HG03066 (cell line): ENCODE measurements at regions not wholly inside any gene's neighbourhood (a gene's known extent, or its start where the extent isn't known, plus 50 kb on each side); places are given as distances from the start of the nearest gene placed in this dataset.
"Not testable (repeated sequence)": the region's sequence is repeated elsewhere in the genome, so short reads cannot be mapped to it uniquely, and the experiment has no call there.

Experiments
- ATAC-seq: cut with Tn5 transposase; IDR thresholded peaks from one replicate; pipeline ENCODE4 v1.9.1; 2021; ENCODE audit warnings: low read depth; ENCODE audit not compliant: unreplicated experiment

DNA sequence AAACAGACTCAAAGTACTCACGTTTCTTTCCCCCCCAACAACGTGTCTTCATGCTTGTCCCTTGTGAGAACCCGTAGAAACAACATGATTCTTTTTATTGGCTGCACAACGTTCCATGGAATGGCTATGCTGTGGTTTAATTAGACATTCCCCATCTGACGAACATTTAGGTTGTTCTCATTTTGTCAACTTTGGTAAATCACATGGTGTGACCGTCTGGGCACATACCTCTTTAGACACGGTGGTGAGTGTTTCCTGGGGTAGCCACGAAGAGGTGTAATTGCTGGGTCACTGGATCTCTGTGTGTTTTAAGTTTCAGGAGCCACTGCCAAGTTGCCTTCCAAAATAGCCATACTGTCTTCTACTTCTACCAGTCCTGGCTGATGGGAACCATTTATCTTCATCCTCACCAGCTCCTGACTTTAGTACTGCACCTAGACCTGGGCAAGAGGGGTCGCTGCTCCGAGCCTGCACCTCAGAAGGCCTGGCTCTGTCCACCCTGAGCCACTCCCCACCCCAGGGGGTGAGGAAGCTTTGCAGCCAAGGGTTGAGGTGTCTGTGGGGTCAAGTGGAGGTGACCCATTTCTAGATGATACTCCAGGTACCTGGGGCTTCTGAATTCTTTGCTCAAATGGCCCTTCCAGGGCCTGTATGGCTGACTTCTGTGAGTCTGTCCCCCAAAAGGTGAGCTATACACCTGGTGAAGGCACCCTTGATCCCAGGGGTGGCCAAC, 84.7 kb downstream of the IRX5 start:
- no peak for ATAC-seq

DNA sequence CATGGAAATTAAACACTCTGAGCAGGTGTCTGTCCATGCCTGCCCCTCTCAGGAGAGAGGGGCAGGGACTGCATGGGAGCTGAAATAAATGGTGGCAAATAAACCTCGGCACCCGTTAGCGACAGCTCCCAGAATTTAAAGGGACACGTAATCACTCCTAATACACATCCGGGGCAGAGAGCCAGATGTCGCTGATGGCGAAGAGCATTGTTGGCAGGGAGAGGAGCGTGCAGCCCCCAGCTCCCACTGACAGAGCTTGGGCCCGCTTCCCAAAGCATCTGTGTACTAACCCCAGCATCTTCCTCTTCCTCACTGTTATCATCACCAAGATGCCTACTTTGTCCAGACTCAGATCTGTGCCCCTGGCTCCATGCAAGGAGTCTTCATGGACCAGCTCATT, 85.8 kb downstream of the IRX5 start:
- no peak for ATAC-seq

- ATAC-seq: no peak
Observed at GRCh38 chr16:55017321-55017720, 86.7 kb downstream of the IRX5 start.

DNA sequence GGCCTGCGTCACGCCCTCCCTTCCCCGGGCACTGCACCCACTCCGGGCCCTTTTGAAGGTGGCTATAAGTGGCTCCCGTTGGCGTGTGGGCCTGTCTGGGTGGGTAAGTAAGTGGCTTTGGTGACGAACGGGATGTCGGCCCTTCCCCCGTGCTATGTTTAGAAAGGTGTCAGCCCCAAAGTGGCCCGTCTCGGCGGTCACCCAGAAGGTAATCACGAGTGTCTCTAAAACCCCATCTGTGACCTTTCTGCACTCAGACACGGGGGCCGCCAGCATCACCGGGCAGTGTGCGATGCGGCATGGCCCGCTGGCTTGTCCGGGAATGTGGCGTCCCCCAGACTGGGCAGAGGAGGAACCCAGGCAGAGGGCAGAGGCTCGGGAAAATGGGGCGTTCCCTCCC, 88.2 kb downstream of the IRX5 start:
- no peak for ATAC-seq

- no peak for ATAC-seq
Observed at GRCh38 chr16:55019419-55020131, 88.9 kb downstream of the IRX5 start.

- ATAC-seq: no peak
Observed at GRCh38 chr16:55021595-55022475, 91.2 kb downstream of the IRX5 start.

GRCh38 chr16:55027260-55027659, 96.6 kb downstream of the IRX5 start:
- not testable (repeated sequence) for ATAC-seq

- ATAC-seq: no peak
Observed at GRCh38 chr16:55029509-55029908, 98.8 kb downstream of the IRX5 start.

- ATAC-seq: no peak
Observed at GRCh38 chr16:55030944-55031343, 100.3 kb downstream of the IRX5 start.

- ATAC-seq: no peak
Observed at GRCh38 chr16:55031481-55031880, 100.8 kb downstream of the IRX5 start.

DNA sequence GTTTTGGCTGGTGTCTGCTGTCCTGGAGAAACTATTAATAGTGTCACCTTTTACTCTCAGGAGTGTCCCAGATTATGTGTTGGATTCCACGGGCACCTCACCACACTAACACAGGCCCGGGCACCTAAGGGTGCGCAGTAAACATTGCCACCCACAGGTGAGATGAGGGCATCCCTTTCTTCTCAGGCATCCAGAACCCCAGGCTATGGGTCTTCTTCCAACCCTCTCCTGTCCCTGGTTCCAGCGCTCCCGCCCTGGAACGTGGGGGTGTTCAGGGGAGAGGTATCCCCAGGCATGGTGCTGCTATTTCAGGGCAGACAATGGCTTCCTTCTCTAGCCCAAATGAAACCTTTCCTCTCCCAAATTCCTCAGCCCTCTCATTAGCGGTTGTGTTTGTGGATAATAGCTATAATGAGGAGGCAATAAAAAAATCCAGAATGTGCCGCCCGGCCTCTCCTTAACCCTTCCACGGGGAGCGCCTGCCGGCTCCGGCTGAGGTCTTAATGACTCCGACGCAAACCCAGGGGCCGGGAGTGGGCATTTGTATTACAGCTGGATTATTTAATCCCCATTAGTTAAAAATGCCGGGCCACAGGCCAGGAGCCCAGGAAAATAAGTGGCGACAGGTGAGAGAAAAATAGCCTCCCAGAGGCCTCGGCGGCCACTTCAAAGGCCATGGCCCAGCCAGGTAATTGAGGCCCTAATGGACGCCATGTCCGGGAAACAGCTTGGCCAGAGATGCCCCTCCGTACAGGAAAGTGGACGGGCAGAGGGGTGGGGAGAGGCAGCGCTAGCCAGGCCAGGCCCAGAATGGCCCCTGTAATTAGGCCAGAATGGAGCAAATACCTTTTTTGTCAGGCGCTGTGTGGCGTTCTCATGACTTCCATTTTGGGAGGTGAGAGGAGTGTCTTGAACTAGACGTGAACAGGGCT, 102.8 kb downstream of the IRX5 start:
- no peak for ATAC-seq

GRCh38 chr16:55035029-55035428, 104.4 kb downstream of the IRX5 start:
- no peak for ATAC-seq

DNA sequence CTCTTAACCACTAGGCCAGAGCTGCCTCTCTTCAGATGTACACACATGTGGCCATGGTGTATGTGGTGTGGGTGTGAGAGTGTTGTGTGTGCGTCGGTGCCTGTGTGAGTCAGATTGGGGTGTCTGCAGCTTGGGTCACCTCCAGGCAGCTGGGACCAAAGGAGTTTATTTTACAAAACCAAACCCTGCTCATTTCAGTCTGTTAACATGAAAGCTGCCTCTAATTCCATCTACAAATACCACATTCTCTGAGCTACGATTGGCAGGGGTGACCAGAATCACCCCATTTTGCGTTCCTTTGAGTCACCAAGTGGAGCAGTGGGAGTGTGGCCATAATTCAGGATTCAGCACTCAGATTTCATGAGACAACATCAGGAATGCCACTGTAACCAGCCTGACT, 105.3 kb downstream of the IRX5 start:
- no peak for ATAC-seq

DNA sequence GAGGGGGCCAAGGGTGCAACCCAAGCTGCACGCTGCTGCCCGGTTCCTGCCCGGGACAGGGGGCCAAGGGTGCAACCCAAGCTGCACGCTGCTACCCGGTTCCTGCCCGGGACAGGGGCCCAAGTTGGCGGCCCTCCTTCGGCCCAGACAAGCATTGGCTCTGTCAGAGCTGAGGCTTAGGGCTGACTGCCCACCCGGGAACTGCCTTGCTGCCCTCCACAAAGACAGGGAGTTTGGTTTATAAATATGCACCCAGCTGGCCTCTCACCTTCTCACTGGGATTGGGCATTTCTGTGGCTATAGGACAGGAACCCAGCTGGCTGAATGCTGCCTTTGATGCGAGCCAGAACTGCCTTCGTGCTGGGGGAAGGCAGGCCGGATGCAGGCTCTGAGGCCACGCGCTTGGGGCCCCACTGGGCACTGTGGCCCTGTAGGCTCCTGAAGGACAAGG, 105.7 kb downstream of the IRX5 start:
- no peak for ATAC-seq

DNA sequence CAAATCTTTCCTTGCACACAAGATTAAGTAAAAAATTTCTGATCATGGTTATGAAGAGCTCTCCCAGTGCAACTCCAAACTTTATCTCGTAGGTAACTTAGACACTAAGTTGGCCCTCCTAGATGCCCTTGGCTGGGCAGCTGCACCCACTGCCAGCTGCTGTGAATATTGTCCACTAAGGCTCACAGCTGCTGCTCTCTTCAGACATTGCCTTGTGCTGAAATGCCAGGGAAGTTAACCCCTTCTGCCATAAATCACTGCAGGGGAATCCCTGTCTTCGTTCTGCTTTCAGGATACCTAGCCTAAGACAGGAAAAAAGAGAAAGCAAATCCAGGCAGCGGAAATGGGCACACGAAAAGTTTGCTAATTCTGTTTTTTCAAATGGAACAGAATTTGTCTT, 106.4 kb downstream of the IRX5 start:
- ATAC-seq: no peak

GRCh38 chr16:55037966-55038365, 107.3 kb downstream of the IRX5 start:
- no peak for ATAC-seq

DNA sequence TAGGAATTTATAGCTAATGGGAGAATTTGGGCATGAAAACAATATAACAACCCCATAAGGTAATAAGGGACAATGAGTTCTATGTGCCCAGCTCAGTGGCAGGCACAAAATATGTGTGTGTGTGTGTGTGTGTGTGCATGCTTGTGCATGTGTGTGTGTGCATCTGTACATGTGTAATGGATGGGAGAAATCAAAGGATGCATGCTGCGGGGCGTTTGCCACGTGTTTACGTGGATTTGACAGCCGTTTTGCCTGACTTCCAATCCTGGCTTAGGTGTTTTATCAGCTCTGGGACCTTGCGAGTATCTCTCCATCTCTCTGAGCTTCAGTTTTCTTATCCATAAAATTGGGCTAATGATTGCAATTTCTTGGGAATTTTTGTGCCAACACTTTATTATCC, 108.4 kb downstream of the IRX5 start:
- ATAC-seq: no peak

GRCh38 chr16:55039511-55039910, 108.8 kb downstream of the IRX5 start:
- ATAC-seq: no peak

GRCh38 chr16:55039931-55040330, 109.3 kb downstream of the IRX5 start:
- no peak for ATAC-seq
